ENCODE measurements at regions not wholly inside any gene's neighbourhood (a gene's known extent, or its start where the extent isn't known, plus 50 kb on each side); places are given as distances from the start of the nearest gene placed in this dataset.
"Not testable (repeated sequence)": the region's sequence is repeated elsewhere in the genome, so short reads cannot be mapped to it uniquely, and the experiment has no call there.

DNA sequence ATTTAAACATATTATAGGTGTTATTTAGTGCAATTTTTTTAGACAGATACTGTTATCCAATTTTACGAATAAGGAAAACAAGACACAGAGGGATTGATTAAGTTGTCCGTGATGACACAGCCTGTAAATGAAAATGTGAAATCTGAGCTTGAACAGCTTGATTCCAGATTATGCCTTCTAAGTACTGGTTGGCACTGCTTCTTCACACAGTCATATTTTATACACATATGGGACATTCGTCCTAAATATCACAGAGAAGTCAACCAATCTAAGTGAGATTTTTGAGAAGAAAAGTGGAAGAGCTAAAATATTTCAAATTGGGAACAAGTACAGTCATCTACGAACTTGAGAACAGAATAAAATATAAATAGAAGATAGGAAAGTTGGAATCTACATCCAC, 756.3 kb downstream of the BCKDHB start:
- no peak for DNase-seq

GRCh38 chr6:80860107-80860506, 753.6 kb downstream of the BCKDHB start:
- no peak for DNase-seq

- DNase-seq, result not testable (repeated sequence)
Measured at GRCh38 chr6:80847973-80848372, 741.5 kb downstream of the BCKDHB start.

- DNase-seq, result no peak
Measured at GRCh38 chr6:80832337-80832736, 725.9 kb downstream of the BCKDHB start.

DNA sequence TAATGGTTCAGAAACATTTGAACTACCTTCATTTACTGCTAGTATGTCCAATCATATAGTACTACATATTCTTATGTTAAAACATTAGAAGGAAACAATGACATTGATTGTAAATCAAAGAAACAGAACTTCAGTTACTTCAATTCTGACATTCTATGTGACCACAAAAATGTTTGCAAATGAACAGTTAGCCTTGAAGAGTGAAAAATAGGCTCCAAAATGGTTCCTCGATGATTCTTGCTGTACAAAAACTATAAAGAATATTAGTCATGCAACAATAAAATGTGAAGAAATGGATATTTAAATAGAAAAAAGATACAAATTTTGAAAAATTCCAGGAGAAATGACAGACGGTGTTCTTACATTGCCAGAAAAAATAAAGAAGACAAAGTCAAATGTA, 686.9 kb downstream of the BCKDHB start:
- DNase-seq, result no peak

GRCh38 chr6:80792151-80792550, 685.7 kb downstream of the BCKDHB start:
- no peak for DNase-seq

- no peak for DNase-seq
Measured at GRCh38 chr6:80789912-80790570, 683.6 kb downstream of the BCKDHB start.

- not testable (repeated sequence) for DNase-seq
Measured at GRCh38 chr6:80783271-80783670, 676.8 kb downstream of the BCKDHB start.

- no peak for DNase-seq
Measured at GRCh38 chr6:80771941-80772340, 665.5 kb downstream of the BCKDHB start.

- no peak for DNase-seq
Measured at GRCh38 chr6:80769106-80769505, 662.6 kb downstream of the BCKDHB start.

DNA sequence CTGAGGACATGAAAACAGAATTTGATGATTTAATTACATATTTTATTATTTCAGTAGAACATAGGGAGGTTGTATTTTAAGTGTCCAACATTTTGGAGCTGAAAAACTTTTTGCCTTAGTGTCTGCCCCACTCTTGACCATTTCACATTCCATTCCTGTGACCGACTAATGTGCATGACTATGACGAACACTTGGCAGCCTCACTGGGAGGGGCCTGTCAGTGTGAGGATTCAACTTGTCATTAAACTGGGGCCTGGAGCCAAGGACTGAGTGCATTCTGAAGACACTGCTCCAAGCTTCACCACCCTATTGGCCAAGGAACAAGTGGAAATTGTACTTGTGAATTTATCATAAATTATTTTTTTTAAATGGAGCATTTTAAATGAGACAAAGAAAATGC, 661.3 kb downstream of the BCKDHB start:
- DNase-seq, result no peak

- no peak for DNase-seq
Measured at GRCh38 chr6:80744213-80744612, 637.7 kb downstream of the BCKDHB start.

- no peak for DNase-seq
Measured at GRCh38 chr6:80742481-80742880, 636.0 kb downstream of the BCKDHB start.

- no peak for DNase-seq
Measured at GRCh38 chr6:80733641-80734040, 627.2 kb downstream of the BCKDHB start.

DNA sequence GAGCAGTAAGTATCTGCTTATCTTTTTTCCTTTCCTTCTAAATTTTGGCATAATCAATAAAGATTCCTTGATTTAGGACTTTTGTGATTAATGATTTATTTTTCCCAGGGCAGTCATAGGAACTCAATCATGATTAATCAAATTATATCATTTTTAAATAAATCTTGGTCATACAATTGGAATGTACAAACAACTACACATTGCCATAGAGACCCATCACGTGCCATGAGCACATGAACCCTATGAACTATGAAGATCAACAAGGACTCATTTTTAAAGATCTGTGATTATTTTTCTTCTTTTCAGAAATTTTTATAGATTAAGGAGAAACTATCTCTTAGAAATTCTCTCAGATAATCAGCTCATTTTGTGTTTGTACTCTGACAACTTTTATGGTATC, 622.4 kb downstream of the BCKDHB start:
- no peak for DNase-seq

GRCh38 chr6:80728101-80728750, 621.8 kb downstream of the BCKDHB start:
- DNase-seq, result no peak

- no peak for DNase-seq
Measured at GRCh38 chr6:80725156-80725930, 618.9 kb downstream of the BCKDHB start.

- no peak for DNase-seq
Measured at GRCh38 chr6:80720824-80721223, 614.4 kb downstream of the BCKDHB start.

- no peak for DNase-seq
Measured at GRCh38 chr6:80714513-80714912, 608.0 kb downstream of the BCKDHB start.

GRCh38 chr6:80698459-80698858, 592.0 kb downstream of the BCKDHB start:
- DNase-seq, result no peak

DNA sequence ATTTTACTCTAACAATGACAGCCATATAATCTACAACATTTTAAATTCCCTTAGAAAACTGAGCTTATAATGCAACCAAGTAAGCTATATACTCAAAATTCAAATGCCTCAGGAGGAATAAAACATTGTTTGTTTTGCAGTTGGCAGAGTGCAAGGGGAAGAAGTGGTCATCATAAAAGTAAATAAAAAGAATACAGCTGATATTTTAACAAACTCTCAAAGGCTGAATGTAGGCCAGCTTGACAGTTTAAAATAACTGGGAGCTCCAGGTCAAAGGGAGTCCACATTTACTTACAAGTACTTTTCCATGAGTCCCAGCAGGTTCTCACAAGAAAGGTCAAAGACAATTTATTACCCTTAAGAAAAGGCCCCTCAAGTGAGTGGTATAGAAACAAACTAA, 589.8 kb downstream of the BCKDHB start:
- no peak for DNase-seq

GRCh38 chr6:80690551-80691131, 584.2 kb downstream of the BCKDHB start:
- no peak for DNase-seq

GRCh38 chr6:80689716-80690395, 583.4 kb downstream of the BCKDHB start:
- no peak for DNase-seq
